Memory B cell (primary cell): ENCODE measurements at regions not wholly inside any gene's neighbourhood (a gene's known extent, or its start where the extent isn't known, plus 50 kb on each side); places are given as distances from the start of the nearest gene placed in this dataset.

Experiments used
- ATAC-seq: fragments of 150-1000 bp; cut with Tn5 transposase; 2 replicates; pipeline ENCODE4 v1.10.0; 2021; ENCODE audit warnings: low read depth, mild to moderate bottlenecking, moderate library complexity
- DNase-seq, 2 donors: peaks; one replicate each; pipeline ENCODE4 v3.0.0; 2022; ENCODE audit warnings: low spot score in 2 of 2
- H3K27ac Mint-ChIP-seq: one replicate; pipeline ENCODE4 v1.8.0; 2022; ENCODE audit warnings: mild to moderate bottlenecking, moderate library complexity, mixed read lengths
- H3K27me3 Mint-ChIP-seq: one replicate; pipeline ENCODE4 v1.8.0; 2022; ENCODE audit warnings: mixed read lengths
- H3K36me3 Mint-ChIP-seq: one replicate; pipeline ENCODE4 v1.8.0; 2022; ENCODE audit warnings: mild to moderate bottlenecking, mixed read lengths
- H3K4me1 Mint-ChIP-seq: one replicate; pipeline ENCODE4 v1.8.0; 2022; ENCODE audit warnings: mixed read lengths
- H3K4me3 Mint-ChIP-seq: one replicate; pipeline ENCODE4 v1.8.0; 2022; ENCODE audit warnings: mild to moderate bottlenecking, moderate library complexity, mixed read lengths
- H3K9me3 Mint-ChIP-seq: one replicate; pipeline ENCODE4 v1.8.0; 2022; ENCODE audit warnings: mixed read lengths

DNA sequence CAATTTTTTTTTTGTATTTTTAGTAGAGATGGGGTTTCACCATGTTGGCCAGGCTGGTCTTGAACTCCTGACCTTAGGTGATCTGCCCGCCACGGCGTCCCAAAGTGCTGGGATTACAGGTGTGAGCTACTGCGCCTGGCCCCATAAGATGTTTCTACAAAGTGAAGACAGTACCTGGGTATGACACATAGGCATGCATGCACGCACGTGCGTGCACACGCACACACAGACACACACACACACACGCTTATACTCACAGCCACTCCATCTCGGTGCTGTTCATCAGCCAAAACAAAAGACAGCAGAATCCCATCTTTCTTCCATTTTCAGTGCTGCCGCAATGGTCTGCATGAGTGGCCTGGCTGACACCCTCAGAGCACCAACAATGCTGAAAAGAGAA lies 63.9 kb downstream of the VCPKMT start:
- peaks cover 21% of the 10 kb centered on the region for H3K36me3 Mint-ChIP-seq
- no peaks in the 10 kb centered on the region for H3K27me3 Mint-ChIP-seq
- no peak overlapping the region for H3K27ac Mint-ChIP-seq
- ATAC-seq (no peak), DNase-seq (no peak)
- no peaks in the 10 kb centered on the region for H3K9me3 Mint-ChIP-seq
- peaks cover 28% of the 10 kb centered on the region for H3K4me1 Mint-ChIP-seq
- H3K4me3 Mint-ChIP-seq = no peak overlapping the region

DNA sequence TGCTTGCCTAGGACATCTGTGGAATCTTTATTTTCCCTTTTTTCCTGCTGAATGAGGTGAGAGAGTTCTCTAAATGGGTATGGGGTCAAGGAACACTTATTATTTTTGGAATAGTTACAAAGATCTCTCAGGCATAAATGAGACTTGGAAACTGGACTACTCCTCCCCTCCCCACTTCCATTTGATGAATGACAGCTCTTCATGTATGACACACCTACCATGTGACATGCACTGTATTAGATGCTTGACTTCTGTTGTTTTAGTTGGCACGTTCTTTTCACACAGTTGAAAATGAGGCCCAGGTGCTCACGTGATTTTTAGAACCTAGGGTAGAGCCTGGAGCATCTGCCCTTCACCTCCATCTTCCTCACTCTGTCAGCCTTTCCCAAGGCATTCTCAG lies 62.4 kb downstream of the VCPKMT start:
- H3K4me1 Mint-ChIP-seq = peaks cover 24% of the 10 kb centered on the region
- no peak overlapping the region for H3K4me3 Mint-ChIP-seq
- H3K27me3 Mint-ChIP-seq = no peaks in the 10 kb centered on the region
- ATAC-seq = no peak
- no peak for DNase-seq
- no peaks in the 10 kb centered on the region for H3K9me3 Mint-ChIP-seq
- H3K36me3 Mint-ChIP-seq = peaks cover 21% of the 10 kb centered on the region
- H3K27ac Mint-ChIP-seq = no peak overlapping the region

DNA sequence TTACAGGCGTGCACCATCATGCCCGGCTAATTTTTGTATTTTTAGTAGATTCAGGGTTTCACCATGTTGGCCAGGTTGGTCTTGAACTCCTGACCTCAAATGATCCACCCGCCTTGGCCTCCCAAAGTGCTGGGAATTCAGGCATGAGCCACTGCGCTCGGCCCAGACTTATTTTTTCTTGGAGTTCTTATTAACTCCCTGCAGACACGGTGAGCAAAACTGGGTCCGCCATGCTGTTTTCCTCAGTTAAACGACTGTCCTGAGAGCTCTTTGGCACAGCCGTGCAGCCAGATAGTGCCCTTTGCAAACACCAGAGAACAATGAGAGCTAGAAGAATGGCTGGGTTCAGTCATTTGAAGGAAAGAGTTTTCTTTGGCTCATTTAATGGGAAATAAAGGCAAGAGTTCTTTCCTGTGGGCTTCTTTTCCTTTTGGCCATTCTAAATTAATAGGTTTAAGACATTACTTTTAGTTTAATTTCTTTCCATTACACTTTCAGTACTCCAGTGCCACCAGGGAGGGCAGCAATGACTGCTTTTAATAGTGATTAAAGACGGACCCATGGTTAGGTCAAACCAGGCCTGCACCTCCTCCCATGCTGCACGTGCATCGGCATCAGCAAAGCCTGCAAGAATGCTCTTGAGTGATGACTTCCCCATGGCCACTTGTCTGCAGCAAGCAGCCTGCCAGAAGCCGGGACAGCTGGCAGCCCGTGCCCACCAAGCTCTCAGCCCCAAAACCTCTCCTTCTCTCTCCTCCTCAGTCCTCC lies 60.7 kb downstream of the VCPKMT start:
- no peak overlapping the region for H3K4me3 Mint-ChIP-seq
- H3K4me1 Mint-ChIP-seq = peaks cover 18% of the 10 kb centered on the region
- no peaks in the 10 kb centered on the region for H3K9me3 Mint-ChIP-seq
- DNase-seq (no peak), ATAC-seq (peak; percentile 72)
- H3K27me3 Mint-ChIP-seq = no peaks in the 10 kb centered on the region
- no peak overlapping the region for H3K27ac Mint-ChIP-seq
- peaks cover 18% of the 10 kb centered on the region for H3K36me3 Mint-ChIP-seq

DNA sequence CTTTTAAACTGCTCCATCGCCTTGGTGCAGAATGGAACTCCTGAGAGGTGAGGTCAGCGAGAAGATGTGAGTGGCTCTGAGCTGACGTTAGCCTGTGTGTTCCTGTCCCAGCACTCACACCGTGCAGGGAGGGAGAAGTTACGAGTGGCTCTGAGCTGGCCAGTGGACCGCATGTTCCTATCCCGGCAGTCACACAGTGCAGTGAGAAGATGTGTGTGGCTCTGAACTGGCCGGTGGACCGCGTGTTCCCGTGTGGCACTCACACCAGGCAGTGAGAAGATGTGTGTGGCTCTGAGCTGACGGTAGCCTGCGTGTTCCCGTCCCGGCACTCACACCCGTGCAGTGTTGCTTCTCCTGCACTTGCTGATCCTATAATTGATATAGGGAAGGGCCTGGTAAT lies 59.9 kb downstream of the VCPKMT start:
- Mint-ChIP-seq H3K27me3 (no peaks in the 10 kb centered on the region), H3K27ac (no peak overlapping the region), H3K9me3 (no peaks in the 10 kb centered on the region), H3K4me3 (no peak overlapping the region), H3K4me1 (peaks cover 19% of the 10 kb centered on the region), H3K36me3 (peaks cover 15% of the 10 kb centered on the region)
- no peak for ATAC-seq
- no peak for DNase-seq

DNA sequence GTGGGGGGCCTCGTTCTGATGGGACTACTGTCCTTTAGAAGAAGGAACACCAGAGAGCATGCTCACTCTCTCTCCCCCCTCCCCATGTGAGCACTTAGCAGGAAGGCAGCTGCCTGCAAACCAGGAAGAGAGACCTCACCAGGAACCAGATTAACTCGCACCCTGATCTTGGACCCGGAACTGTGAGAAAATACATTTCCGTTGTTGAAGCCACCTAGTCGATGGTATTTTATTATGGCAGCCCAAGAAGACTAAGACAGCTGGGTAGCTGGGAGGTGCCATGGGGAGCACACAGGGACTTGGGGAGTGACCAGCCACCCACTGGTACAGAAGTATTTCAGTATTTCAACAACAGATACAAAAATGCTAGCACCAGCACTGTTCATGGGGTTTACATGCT lies 59.0 kb downstream of the VCPKMT start:
- Mint-ChIP-seq H3K36me3 (peaks cover 8% of the 10 kb centered on the region), H3K4me3 (no peak overlapping the region), H3K27me3 (no peaks in the 10 kb centered on the region), H3K4me1 (peaks cover 22% of the 10 kb centered on the region), H3K27ac (peak overlapping the region; percentile 4), H3K9me3 (no peaks in the 10 kb centered on the region)
- no peak for ATAC-seq
- no peak for DNase-seq

DNA sequence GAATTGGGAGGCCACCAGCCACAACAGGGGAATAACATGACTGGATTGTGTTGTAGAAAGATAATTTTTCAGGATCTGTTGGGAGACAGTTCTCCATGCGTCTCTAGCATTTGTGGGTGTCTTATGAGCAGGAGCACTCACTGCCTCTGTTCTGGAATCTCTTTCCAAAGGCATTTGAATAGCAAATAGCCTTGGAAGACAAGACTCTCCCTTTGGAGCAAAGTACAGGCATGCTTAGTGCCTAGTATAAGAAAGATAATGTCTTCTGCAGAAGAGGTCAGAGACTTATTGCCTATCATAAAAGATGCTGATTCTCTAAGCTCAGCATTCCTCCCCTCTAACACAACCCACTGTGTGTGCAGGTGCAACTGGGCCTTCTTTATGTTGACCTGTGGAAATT lies 58.3 kb downstream of the VCPKMT start:
- no peak for ATAC-seq

More for the DNA sequence above, 58.3 kb downstream of the VCPKMT start:
- Mint-ChIP-seq H3K27me3 (no peaks in the 10 kb centered on the region), H3K27ac (peak overlapping the region; percentile 4), H3K36me3 (peaks cover 5% of the 10 kb centered on the region), H3K4me3 (no peak overlapping the region), H3K4me1 (peaks cover 25% of the 10 kb centered on the region), H3K9me3 (no peaks in the 10 kb centered on the region)
- DNase-seq = no peak
